Right lobe of liver (tissue), 6 donors: ENCODE measurements at regions not wholly inside any gene's neighbourhood (a gene's known extent, or its start where the extent isn't known, plus 50 kb on each side); places are given as distances from the start of the nearest gene placed in this dataset.

Experiments
- ATAC-seq, 4 donors: fragments of 200-7000 bp; cut with Tn5 transposase; one replicate each; pipeline ENCODE4 v1.9.1; 2020; ENCODE audit warnings: mild to moderate bottlenecking in 4 of 4, moderate library complexity in 4 of 4
- DNase-seq, 3 donors: peaks; one replicate each; pipeline ENCODE4 v3.0.0-alpha.2; 2020
- H3K27ac ChIP-seq, 3 donors: fragments of 200-600 bp; one replicate each; pipeline ENCODE4 v1.8.0; 2022
- H3K27me3 ChIP-seq, 2 donors: fragments of 200-600 bp; one replicate each; pipeline ENCODE4 v1.8.0; 2022
- H3K36me3 ChIP-seq, 4 donors: fragments of 200-600 bp; sonication (generic) in 1 of 4; one replicate each; pipeline versions ENCODE4 v1.5.1 to v1.8.0; 2017 to 2022; ENCODE audit warnings: control low read depth in 1 of 4
- H3K4me1 ChIP-seq, 4 donors: fragments of 200-600 bp; sonication (generic) in 1 of 4; one replicate each; pipeline versions ENCODE4 v1.5.1 to v1.8.0; 2017 to 2022; ENCODE audit warnings: control low read depth in 1 of 4
- H3K4me3 ChIP-seq, 3 donors: fragments of 200-600 bp; one replicate each; pipeline ENCODE4 v1.8.0; 2022
- H3K9me3 ChIP-seq, 4 donors: fragments of 200-600 bp; sonication (generic) in 1 of 4; one replicate each; pipeline versions ENCODE4 v1.5.1 to v1.8.0; 2017 to 2022; ENCODE audit warnings: control low read depth in 1 of 4
- CTCF ChIP-seq, 4 donors: fragments of 200-600 bp in 3 of 4; fragments of 450-650 bp in 1 of 4; IDR thresholded peaks; one replicate each; pipeline versions ENCODE4 v1.5.1 to v1.8.0; 2016 to 2022; ENCODE audit warnings: antibody characterized with exemption in 4 of 4, mild to moderate bottlenecking in 2 of 4
- POLR2A ChIP-seq: fragments of 450-650 bp; IDR thresholded peaks from one replicate; pipeline ENCODE4 v1.6.1; 2017; ENCODE audit warnings: antibody characterized with exemption, mild to moderate bottlenecking
- WGBS: methylation state at CpG from one replicate; pipeline ENCODE4 v1.1.6; 2018; ENCODE audit warnings: low coverage, low lambda C conversion rate; ENCODE audit not compliant: insufficient coverage; ENCODE audit errors: missing lambda C conversion rate; 5-methylcytosine and 5-hydroxymethylcytosine counted together
- intact Hi-C, 2 donors: fragments of 100-400 bp; cut with DNase I; formaldehyde crosslinking; loops; one replicate each; pipeline versions ENCODE4 v1.11.2 to v1.14.1; 2022
- donor health status: DM: no; HTN: yes; CAD: no.
- donor health status: DM: no; HTN: no; CAD: no.
- donor health status: DM: no; HTN: no; CAD: no.
- donor health status: DM: no; HTN: yes; CAD: no.
- donor health status: DM: no; HTN: yes; CAD: no.

- ATAC-seq (no peak), DNase-seq (no peak)
- Histone ChIP-seq H3K9me3 (no peaks in the 10 kb centered on the region), H3K4me3 (no peak overlapping the region), H3K27ac (no peak overlapping the region), H3K27me3 (no peaks in the 10 kb centered on the region), H3K4me1 (no peaks in the 10 kb centered on the region), H3K36me3 (no peaks in the 10 kb centered on the region)
- WGBS, result no CpG with 5 or more reads among the region's 1 CpG
- intact Hi-C loops, result no loop called here
- TF ChIP-seq POLR2A, result no peak
Measured at GRCh38 chr5:98492258-98492657, 281.2 kb upstream of the RGMB start.

GRCh38 chr5:98497418-98497817 lies 276.0 kb upstream of the RGMB start:
- Histone ChIP-seq H3K4me3 (no peak overlapping the region), H3K4me1 (no peaks in the 10 kb centered on the region), H3K36me3 (no peaks in the 10 kb centered on the region), H3K9me3 (no peaks in the 10 kb centered on the region), H3K27ac (no peak overlapping the region), H3K27me3 (no peaks in the 10 kb centered on the region)
- DNase-seq (no peak), ATAC-seq (no peak)
- TF ChIP-seq CTCF (IDR thresholded peaks at IDR 0.05) (no peak), POLR2A (no peak)
- intact Hi-C loops, result no loop called here
- WGBS, result 44% methylated on average over 1 of the region's 1 CpG

GRCh38 chr5:98498028-98498427 lies 275.4 kb upstream of the RGMB start:
- Histone ChIP-seq H3K4me1 (no peaks in the 10 kb centered on the region), H3K36me3 (no peaks in the 10 kb centered on the region), H3K27ac (no peak overlapping the region), H3K4me3 (no peak overlapping the region), H3K9me3 (no peaks in the 10 kb centered on the region), H3K27me3 (no peaks in the 10 kb centered on the region)
- WGBS, result 56% methylated on average over 2 of the region's 2 CpGs
- TF ChIP-seq CTCF (IDR thresholded peaks at IDR 0.05) (no peak), POLR2A (no peak)
- intact Hi-C loops, result no loop called here
- DNase-seq (no peak), ATAC-seq (no peak)

DNA sequence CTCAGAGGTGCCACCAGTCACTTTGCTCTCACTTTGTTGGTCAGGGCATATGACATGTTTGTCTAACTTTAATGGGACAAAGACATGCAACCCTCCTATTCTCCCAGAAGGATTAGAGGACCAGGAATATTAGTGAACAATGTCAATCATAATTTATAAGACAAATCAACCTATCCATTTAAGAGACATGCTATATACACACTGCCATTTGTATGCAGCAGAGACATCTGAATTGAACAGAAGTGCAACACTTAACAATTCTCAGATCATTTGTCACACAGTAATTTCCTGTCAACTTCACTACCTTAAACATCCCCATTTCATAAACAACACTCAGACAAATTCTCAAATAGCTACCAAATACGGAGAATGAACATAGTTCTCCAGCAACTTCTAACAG lies 273.6 kb upstream of the RGMB start:
- no peak for ATAC-seq
- H3K9me3 ChIP-seq, result no peaks in the 10 kb centered on the region
- no peaks in the 10 kb centered on the region for H3K36me3 ChIP-seq
- no peak for DNase-seq
- H3K27me3 ChIP-seq, result no peaks in the 10 kb centered on the region
- H3K27ac ChIP-seq, result no peak overlapping the region
- no peak overlapping the region for H3K4me3 ChIP-seq
- intact Hi-C loops, result no loop called here
- H3K4me1 ChIP-seq, result no peaks in the 10 kb centered on the region
- no peak for TF ChIP-seq POLR2A
- TF ChIP-seq CTCF (IDR thresholded peaks at IDR 0.05), result no peak
- WGBS, result 53% methylated on average over 1 of the region's 1 CpG

DNA sequence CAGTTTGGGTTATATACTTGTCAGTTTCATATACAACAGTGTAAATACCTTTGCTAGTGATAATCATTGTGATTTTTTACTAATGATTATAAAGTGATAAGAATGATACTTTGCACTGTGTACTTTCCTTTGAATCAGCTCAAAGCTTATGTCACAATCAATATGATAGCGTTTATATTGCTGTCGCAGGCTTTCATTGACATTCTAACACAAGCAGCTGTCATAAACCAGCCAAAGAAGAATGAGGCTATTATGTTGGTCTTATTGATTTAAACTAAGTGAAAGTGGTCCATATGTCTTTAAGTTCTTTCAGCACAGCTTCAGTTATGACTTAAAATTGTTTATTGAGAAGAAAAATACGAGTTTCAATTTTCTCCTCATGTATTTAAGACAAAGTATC lies 272.7 kb upstream of the RGMB start:
- intact Hi-C loops, result no loop called here
- ATAC-seq (no peak), DNase-seq (no peak)
- 44% methylated on average over 3 of the region's 3 CpGs for WGBS
- no peaks in the 10 kb centered on the region for H3K9me3 ChIP-seq
- H3K27me3 ChIP-seq, result no peaks in the 10 kb centered on the region
- TF ChIP-seq CTCF (IDR thresholded peaks at IDR 0.05), result no peak
- no peak for TF ChIP-seq POLR2A
- H3K4me1 ChIP-seq, result no peaks in the 10 kb centered on the region
- no peak overlapping the region for H3K4me3 ChIP-seq
- H3K36me3 ChIP-seq, result no peaks in the 10 kb centered on the region
- no peak overlapping the region for H3K27ac ChIP-seq
